ENCODE measurements at regions not wholly inside any gene's neighbourhood (a gene's known extent, or its start where the extent isn't known, plus 50 kb on each side); places are given as distances from the start of the nearest gene placed in this dataset.

DNA sequence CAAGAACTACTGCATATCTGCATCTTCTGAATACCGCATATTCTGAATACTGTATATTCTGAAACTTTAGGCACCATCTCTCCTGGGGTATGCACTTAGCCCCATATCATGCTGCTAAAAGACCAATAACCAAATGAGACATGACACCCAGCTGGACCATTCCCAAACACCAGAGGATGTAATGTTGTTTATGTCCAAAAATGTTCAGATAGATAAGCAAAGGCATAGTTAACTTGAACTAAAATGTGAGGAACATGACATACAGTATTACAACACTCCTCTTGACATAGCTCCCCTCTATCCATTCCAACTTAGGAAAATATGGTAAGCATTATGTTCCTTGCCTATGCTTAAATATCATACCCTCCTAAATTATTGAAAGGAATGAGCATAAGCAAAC, 127.3 kb downstream of the TENT5A start:
- DNase-seq: no peak
- WGBS (ENCODE audit: insufficient coverage, low lambda C conversion rate): no CpG with 5 or more reads among the region's 1 CpG
- Histone ChIP-seq H3K9me3 (ENCODE audit: control insufficient read depth, low read depth, low read length) (peaks cover under 1% of the 10 kb centered on the region), H3K27me3 (ENCODE audit: control insufficient read depth, insufficient read depth, low read length) (no peaks in the 10 kb centered on the region), H3K4me1 (ENCODE audit: control insufficient read depth, insufficient read depth, low read length) (no peaks in the 10 kb centered on the region), H3K4me3 (ENCODE audit: low read length) (no peak overlapping the region), H3K27ac (ENCODE audit: low read length) (no peak overlapping the region), H3K36me3 (ENCODE audit: control insufficient read depth, insufficient read depth, low read length) (no peaks in the 10 kb centered on the region)

DNA sequence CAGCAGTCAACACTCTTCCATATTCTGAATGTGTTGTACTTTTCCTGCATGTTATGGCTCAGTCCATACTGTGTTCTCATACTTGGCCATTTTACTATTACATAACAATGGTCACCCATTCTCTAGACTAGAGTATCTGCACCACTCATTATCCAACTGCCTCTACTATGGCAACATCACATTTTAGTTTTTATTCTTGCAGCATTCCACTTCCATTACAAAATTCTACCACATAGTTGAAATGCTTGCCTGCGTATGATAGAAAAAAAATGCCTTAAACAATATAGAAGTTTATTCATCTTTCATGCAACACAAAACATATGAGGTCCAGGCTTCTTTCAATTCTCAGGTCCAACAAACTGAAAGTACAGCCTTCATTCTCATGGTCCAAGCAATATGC, 128.0 kb downstream of the TENT5A start:
- Histone ChIP-seq H3K4me3 (ENCODE audit: low read length) (no peak overlapping the region), H3K27ac (ENCODE audit: low read length) (no peak overlapping the region), H3K9me3 (ENCODE audit: control insufficient read depth, low read depth, low read length) (no peaks in the 10 kb centered on the region), H3K4me1 (ENCODE audit: control insufficient read depth, insufficient read depth, low read length) (no peaks in the 10 kb centered on the region), H3K27me3 (ENCODE audit: control insufficient read depth, insufficient read depth, low read length) (no peaks in the 10 kb centered on the region), H3K36me3 (ENCODE audit: control insufficient read depth, insufficient read depth, low read length) (no peaks in the 10 kb centered on the region)
- WGBS (ENCODE audit: insufficient coverage, low lambda C conversion rate): no CpG with 5 or more reads among the region's 1 CpG
- DNase-seq: no peak

DNA sequence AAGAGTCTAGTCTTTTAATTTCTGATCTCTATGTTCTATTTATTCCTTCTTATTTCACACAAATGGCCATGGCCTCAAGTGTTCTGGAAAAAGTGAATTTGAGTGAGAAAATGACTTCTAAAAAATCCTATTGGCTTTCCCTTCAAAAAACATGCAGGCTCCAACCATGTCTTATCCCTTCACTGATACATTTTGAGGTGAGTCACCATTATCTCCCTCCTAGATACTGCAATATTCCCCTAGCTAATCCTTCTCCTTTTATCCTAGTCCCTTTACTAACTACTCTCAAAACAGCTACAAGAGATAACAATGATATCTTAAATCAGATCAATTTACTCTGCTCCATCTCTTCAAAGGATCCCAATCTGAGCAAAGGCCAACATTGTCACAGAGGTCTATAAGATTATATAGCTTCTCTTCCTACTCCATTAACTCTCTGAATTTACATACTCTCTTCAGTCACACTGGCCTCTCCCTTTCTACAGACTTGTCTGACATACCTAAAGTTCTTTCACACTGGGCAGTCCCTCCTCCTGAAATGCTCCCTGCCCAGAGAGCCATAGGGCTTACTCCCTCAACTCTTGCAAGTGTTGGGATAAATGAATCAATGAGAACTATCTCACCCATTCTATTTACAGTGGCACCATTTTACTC, 129.2 kb downstream of the TENT5A start:
- Histone ChIP-seq H3K4me1 (ENCODE audit: control insufficient read depth, insufficient read depth, low read length) (no peaks in the 10 kb centered on the region), H3K4me3 (ENCODE audit: low read length) (no peak overlapping the region), H3K27me3 (ENCODE audit: control insufficient read depth, insufficient read depth, low read length) (no peaks in the 10 kb centered on the region), H3K36me3 (ENCODE audit: control insufficient read depth, insufficient read depth, low read length) (no peaks in the 10 kb centered on the region), H3K27ac (ENCODE audit: low read length) (no peak overlapping the region), H3K9me3 (ENCODE audit: control insufficient read depth, low read depth, low read length) (no peaks in the 10 kb centered on the region)
- DNase-seq: no peak

DNA sequence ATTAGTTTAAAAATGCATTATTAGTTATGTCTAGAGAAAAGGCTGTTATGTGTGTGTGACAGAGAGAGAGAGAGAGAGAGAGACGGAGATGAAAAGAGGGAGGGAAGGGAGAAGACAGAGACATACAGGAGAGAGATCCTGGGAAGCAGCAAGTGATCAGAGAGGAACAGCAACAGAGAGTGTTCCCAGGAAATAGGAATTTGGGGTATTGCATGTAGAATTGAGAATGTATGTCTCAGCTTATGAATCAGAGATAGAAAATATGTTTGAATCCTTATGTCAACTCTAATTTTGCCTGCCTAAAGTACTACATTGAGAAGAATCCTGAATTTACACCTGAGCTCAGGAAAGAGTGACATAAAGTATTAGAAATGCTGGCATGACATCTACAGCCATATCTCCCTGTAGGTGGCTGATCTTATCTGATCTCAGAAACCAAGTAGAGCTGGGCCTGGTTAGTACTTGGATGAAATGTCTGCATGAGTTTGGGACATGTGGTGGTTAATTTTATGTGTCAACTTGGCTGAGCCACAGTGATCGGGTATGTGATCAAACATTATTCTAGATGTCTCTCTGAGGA, 130.6 kb downstream of the TENT5A start:
- H3K9me3 ChIP-seq (ENCODE audit: control insufficient read depth, low read depth, low read length): no peaks in the 10 kb centered on the region
- H3K4me3 ChIP-seq (ENCODE audit: low read length): no peak overlapping the region
- DNase-seq: no peak
- H3K27me3 ChIP-seq (ENCODE audit: control insufficient read depth, insufficient read depth, low read length): no peaks in the 10 kb centered on the region
- H3K36me3 ChIP-seq (ENCODE audit: control insufficient read depth, insufficient read depth, low read length): no peaks in the 10 kb centered on the region
- WGBS (ENCODE audit: insufficient coverage, low lambda C conversion rate): 100% methylated on average over 2 of the region's 2 CpGs
- H3K4me1 ChIP-seq (ENCODE audit: control insufficient read depth, insufficient read depth, low read length): no peaks in the 10 kb centered on the region
- H3K27ac ChIP-seq (ENCODE audit: low read length): no peak overlapping the region

DNA sequence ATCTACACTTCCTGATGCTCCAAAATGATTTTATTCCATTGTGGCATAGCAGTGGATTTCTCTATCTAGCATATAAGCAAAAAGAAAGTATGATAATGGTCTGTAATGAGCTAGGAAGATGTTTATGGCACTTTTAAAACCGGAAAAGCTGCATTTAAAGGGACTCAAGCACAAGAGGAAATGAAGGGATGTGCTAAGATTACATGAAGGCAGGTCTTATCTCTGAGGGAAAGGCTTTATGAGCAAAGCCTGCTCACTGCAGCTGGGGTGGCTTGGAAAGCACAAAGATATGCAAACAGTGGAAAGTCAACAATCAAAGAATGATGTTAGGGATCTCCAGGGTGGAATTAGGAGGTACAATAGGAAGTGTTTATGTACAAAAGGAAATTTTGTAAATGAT, 138.2 kb downstream of the TENT5A start:
- H3K4me3 ChIP-seq (ENCODE audit: low read length): no peak overlapping the region
- WGBS (ENCODE audit: insufficient coverage, low lambda C conversion rate): 11% methylated on average over 1 of the region's 1 CpG
- no peaks in the 10 kb centered on the region for H3K36me3 ChIP-seq (ENCODE audit: control insufficient read depth, insufficient read depth, low read length)
- peak; percentile 57 to 80 for DNase-seq
- peak overlapping the region; percentile 27 for H3K27ac ChIP-seq (ENCODE audit: low read length)
- no peaks in the 10 kb centered on the region for H3K9me3 ChIP-seq (ENCODE audit: control insufficient read depth, low read depth, low read length)
- no peaks in the 10 kb centered on the region for H3K4me1 ChIP-seq (ENCODE audit: control insufficient read depth, insufficient read depth, low read length)
- no peaks in the 10 kb centered on the region for H3K27me3 ChIP-seq (ENCODE audit: control insufficient read depth, insufficient read depth, low read length)

DNA sequence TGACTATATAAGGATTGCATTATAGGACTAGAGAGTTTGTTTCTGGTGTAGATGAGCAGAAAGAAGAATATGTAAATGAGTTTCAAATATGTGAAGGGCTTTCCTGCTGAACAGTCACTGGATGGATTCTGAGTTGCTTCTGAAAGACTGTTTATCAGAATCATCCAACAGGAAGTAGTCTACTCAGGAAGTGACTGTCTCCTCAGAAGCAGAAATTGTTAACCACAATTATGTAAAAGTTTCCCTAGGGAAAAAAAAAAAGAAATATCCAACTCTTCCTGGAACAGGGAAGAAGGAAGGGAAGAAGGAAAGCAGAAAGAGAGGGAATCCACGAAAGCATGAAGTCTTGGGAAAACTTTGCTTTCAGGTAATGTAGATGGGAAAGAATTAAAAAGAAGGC, 138.9 kb downstream of the TENT5A start:
- Histone ChIP-seq H3K4me3 (ENCODE audit: low read length) (no peak overlapping the region), H3K36me3 (ENCODE audit: control insufficient read depth, insufficient read depth, low read length) (no peaks in the 10 kb centered on the region), H3K4me1 (ENCODE audit: control insufficient read depth, insufficient read depth, low read length) (no peaks in the 10 kb centered on the region), H3K27ac (ENCODE audit: low read length) (no peak overlapping the region), H3K9me3 (ENCODE audit: control insufficient read depth, low read depth, low read length) (no peaks in the 10 kb centered on the region), H3K27me3 (ENCODE audit: control insufficient read depth, insufficient read depth, low read length) (no peaks in the 10 kb centered on the region)
- no peak for DNase-seq
- WGBS (ENCODE audit: insufficient coverage, low lambda C conversion rate): 100% methylated on average over 1 of the region's 1 CpG

DNA sequence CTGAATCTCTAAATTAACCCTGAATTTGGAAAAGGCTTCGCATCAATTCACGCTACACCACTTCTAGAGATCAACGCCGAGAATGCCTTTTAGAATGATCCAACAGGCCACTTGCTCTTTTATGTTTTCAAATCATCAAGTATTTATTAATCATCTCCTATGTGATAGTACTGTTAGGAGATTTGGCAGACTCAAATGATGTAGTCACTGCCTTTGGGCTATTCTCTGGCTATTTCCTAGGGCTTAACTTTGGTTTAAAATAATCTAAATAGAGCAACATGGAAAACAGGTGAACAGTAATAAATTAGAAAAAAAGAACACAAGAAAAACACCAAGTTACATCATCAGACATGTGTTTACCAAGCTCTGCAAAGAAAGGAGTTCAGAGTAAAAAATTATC, 140.3 kb downstream of the TENT5A start:
- Histone ChIP-seq H3K27ac (ENCODE audit: low read length) (no peak overlapping the region), H3K4me3 (ENCODE audit: low read length) (no peak overlapping the region), H3K27me3 (ENCODE audit: control insufficient read depth, insufficient read depth, low read length) (no peaks in the 10 kb centered on the region), H3K9me3 (ENCODE audit: control insufficient read depth, low read depth, low read length) (no peaks in the 10 kb centered on the region), H3K4me1 (ENCODE audit: control insufficient read depth, insufficient read depth, low read length) (no peaks in the 10 kb centered on the region), H3K36me3 (ENCODE audit: control insufficient read depth, insufficient read depth, low read length) (no peaks in the 10 kb centered on the region)
- DNase-seq: no peak
- no CpG with 5 or more reads among the region's 4 CpGs for WGBS (ENCODE audit: insufficient coverage, low lambda C conversion rate)

DNA sequence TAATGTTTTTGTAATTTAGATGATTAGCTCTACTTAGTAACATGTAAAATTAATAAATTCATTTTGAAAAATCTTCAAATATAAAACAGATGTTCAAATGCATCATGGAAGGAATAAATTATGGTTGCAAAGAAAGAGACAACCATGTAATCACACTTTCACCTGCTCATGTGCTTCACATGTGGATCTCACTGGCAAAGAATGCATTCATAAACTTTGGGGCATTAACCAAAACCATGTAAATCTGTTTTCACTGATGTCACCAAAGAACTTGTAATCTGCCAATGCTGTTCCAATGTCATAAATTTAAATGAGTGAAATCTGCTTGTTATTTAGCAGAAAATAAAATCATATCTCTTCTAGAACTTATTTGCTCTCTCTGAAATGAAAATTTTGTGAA, 142.7 kb downstream of the TENT5A start:
- no peak overlapping the region for H3K27ac ChIP-seq (ENCODE audit: low read length)
- H3K36me3 ChIP-seq (ENCODE audit: control insufficient read depth, insufficient read depth, low read length): no peaks in the 10 kb centered on the region
- no peak overlapping the region for H3K4me3 ChIP-seq (ENCODE audit: low read length)
- H3K4me1 ChIP-seq (ENCODE audit: control insufficient read depth, insufficient read depth, low read length): no peaks in the 10 kb centered on the region
- no peak for DNase-seq
- no peaks in the 10 kb centered on the region for H3K9me3 ChIP-seq (ENCODE audit: control insufficient read depth, low read depth, low read length)
- no peaks in the 10 kb centered on the region for H3K27me3 ChIP-seq (ENCODE audit: control insufficient read depth, insufficient read depth, low read length)

DNA sequence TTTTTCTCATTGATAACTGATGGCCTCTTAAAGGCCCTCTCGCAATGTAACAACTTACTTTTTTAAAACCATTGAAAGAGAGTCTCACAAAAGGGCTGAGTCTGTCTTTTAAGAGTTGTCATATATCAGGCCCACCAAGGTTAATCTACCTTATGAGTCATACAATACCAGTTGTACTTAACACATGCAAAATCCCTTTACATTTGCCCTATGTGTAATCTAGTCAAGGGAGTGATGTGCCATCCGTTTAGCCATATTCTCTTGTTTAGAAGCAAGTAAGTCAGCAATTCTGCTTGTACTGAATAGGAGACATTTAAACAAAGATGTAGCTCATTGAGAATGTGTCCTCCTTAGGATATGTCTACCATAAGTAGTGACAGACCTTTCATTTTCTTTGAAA, 143.7 kb downstream of the TENT5A start:
- Histone ChIP-seq H3K9me3 (ENCODE audit: control insufficient read depth, low read depth, low read length) (no peaks in the 10 kb centered on the region), H3K4me3 (ENCODE audit: low read length) (no peak overlapping the region), H3K27ac (ENCODE audit: low read length) (no peak overlapping the region), H3K4me1 (ENCODE audit: control insufficient read depth, insufficient read depth, low read length) (no peaks in the 10 kb centered on the region), H3K36me3 (ENCODE audit: control insufficient read depth, insufficient read depth, low read length) (no peaks in the 10 kb centered on the region), H3K27me3 (ENCODE audit: control insufficient read depth, insufficient read depth, low read length) (no peaks in the 10 kb centered on the region)
- no peak for DNase-seq
- WGBS (ENCODE audit: insufficient coverage, low lambda C conversion rate): 100% methylated on average over 1 of the region's 2 CpGs

DNA sequence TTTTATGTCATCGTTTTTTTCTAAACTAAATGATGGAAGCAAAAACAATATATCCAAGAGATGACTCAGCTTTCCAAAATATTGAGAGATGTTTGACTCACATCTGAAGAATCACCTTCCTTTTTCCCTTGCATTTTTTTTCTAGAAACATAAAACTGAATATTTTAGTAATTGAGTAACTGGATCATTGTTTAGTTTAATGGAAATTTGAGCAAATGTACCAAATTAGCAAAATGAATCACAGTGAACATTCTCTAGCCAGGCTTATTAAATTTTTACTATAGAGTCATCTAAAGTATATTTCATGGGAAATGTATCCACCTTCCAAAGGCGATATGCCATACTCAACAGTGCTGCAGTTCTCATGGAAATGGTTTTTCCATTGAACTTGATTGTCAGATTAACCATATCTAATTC, 145.5 kb downstream of the TENT5A start:
- Histone ChIP-seq H3K4me1 (ENCODE audit: control insufficient read depth, insufficient read depth, low read length) (no peaks in the 10 kb centered on the region), H3K9me3 (ENCODE audit: control insufficient read depth, low read depth, low read length) (no peaks in the 10 kb centered on the region), H3K36me3 (ENCODE audit: control insufficient read depth, insufficient read depth, low read length) (no peaks in the 10 kb centered on the region), H3K4me3 (ENCODE audit: low read length) (no peak overlapping the region), H3K27ac (ENCODE audit: low read length) (no peak overlapping the region), H3K27me3 (ENCODE audit: control insufficient read depth, insufficient read depth, low read length) (no peaks in the 10 kb centered on the region)
- no peak for DNase-seq
- WGBS (ENCODE audit: insufficient coverage, low lambda C conversion rate): 93% methylated on average over 2 of the region's 2 CpGs

DNA sequence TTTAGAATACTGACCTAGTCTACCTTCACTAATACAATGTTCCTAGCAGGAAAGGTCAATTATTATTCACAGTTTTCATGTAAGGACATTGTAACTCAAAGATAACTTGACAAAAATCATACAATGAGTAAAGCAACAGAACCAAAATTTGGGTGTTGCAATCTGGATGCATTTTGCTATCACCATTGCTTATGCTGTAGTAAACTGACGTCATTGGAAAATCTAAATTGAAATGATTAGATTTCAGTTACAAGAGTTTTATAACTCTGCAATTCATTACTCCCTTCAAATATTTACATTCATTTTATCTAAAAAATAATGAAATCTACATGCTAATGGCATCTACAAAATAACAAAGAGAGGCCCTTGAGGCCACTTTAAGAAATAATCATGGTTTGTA, 147.0 kb downstream of the TENT5A start:
- Histone ChIP-seq H3K36me3 (ENCODE audit: control insufficient read depth, insufficient read depth, low read length) (no peaks in the 10 kb centered on the region), H3K27me3 (ENCODE audit: control insufficient read depth, insufficient read depth, low read length) (no peaks in the 10 kb centered on the region), H3K4me3 (ENCODE audit: low read length) (no peak overlapping the region), H3K9me3 (ENCODE audit: control insufficient read depth, low read depth, low read length) (no peaks in the 10 kb centered on the region), H3K27ac (ENCODE audit: low read length) (no peak overlapping the region), H3K4me1 (ENCODE audit: control insufficient read depth, insufficient read depth, low read length) (no peaks in the 10 kb centered on the region)
- WGBS (ENCODE audit: insufficient coverage, low lambda C conversion rate): 60% methylated on average over 1 of the region's 1 CpG
- no peak for DNase-seq
